K562 (cell line): ENCODE measurements at regions not wholly inside any gene's neighbourhood (a gene's known extent, or its start where the extent isn't known, plus 50 kb on each side); places are given as distances from the start of the nearest gene placed in this dataset.
A peak's percentile ranks its signal among the peaks of the same experiment; 100 is the strongest.

Experiments
- CBX8 ChIP-seq: fragments of 200-600 bp; sonication (generic); IDR thresholded peaks from 2 replicates; pipeline ENCODE4 v1.6.1; 2012; ENCODE audit warnings: borderline replicate concordance, mixed run types, low read depth, mild to moderate bottlenecking, moderate library complexity, mixed read lengths, low read length, control low read depth, inconsistent platforms; ENCODE audit not compliant: poor library complexity, severe bottlenecking; ENCODE audit errors: extremely low read depth
- CREBBP ChIP-seq: IDR thresholded peaks from one replicate; pipeline ENCODE4 v1.6.1; 2012; ENCODE audit warnings: low read depth, mild to moderate bottlenecking, control low read depth, inconsistent platforms, low read length
- ILK ChIP-seq: fragments of 450-650 bp; IDR thresholded peaks from 2 replicates; pipeline ENCODE4 v1.6.1; 2016; ENCODE audit warnings: missing genetic modification characterization, low read depth, mild to moderate bottlenecking, missing compliant biosample characterization, moderate library complexity, borderline replicate concordance
- KHSRP ChIP-seq: fragments of 450-650 bp; IDR thresholded peaks from 2 replicates; pipeline ENCODE4 v1.6.1; 2017
- KLF16 ChIP-seq: IDR thresholded peaks from 2 replicates; pipeline ENCODE4 v1.6.1; 2016; ENCODE audit warnings: antibody characterized with exemption
- MXI1 ChIP-seq: IDR thresholded peaks from 2 replicates; pipeline ENCODE4 v1.6.1; 2011; ENCODE audit warnings: low read depth, mild to moderate bottlenecking, improper control_type of control experiment, low read length
- NONO ChIP-seq, 2 experiments: fragments of 200-400 bp in 1 of 2; fragments of 450-650 bp in 1 of 2; formaldehyde crosslinking in 1 of 2; IDR thresholded peaks; 2 replicates each; pipeline ENCODE4 v1.6.1; 2017; ENCODE audit warnings: low read depth in 2 of 2, mild to moderate bottlenecking in 2 of 2, moderate library complexity in 2 of 2, low read length in 1 of 2
- RBM34 ChIP-seq: fragments of 200-400 bp; formaldehyde crosslinking; IDR thresholded peaks from 2 replicates; pipeline ENCODE4 v1.6.1; 2018; ENCODE audit warnings: low read length, borderline replicate concordance; ENCODE audit not compliant: insufficient read depth
- TFAM ChIP-seq: fragments of 250-450 bp; sonication (Bioruptor Pico); conservative IDR thresholded peaks from 2 replicates; pipeline ENCODE4 v1.5.0; 2021; ENCODE audit warnings: mild to moderate bottlenecking, moderate library complexity
- TOE1 ChIP-seq, 2 experiments: fragments of 450-650 bp in 1 of 2; sonication (generic) in 1 of 2; formaldehyde crosslinking in 1 of 2; IDR thresholded peaks; 2 replicates each; pipeline versions ENCODE4 v1.7.1 to v1.8.0; 2016 to 2022; ENCODE audit warnings: borderline replicate concordance in 2 of 2, mild to moderate bottlenecking in 2 of 2, antibody characterized with exemption in 1 of 2, inconsistent platforms in 1 of 2, low read depth in 1 of 2, missing genetic modification reagents in 1 of 2, moderate library complexity in 1 of 2
- XRCC3 ChIP-seq: fragments of 450-650 bp; IDR thresholded peaks from 2 replicates; pipeline ENCODE4 v1.6.1; 2017; ENCODE audit warnings: mild to moderate bottlenecking, moderate library complexity
- ZBTB8A ChIP-seq: fragments of 450-650 bp; IDR thresholded peaks from 2 replicates; pipeline ENCODE4 v1.6.1; 2018; ENCODE audit warnings: mild to moderate bottlenecking, moderate library complexity; ENCODE audit not compliant: partially characterized antibody
- ZNF146 ChIP-seq: IDR thresholded peaks from one replicate; pipeline ENCODE4 v1.6.1; 2018; ENCODE audit warnings: missing compliant biosample characterization; ENCODE audit not compliant: unreplicated experiment
- ZNF212 ChIP-seq: fragments of 450-650 bp; formaldehyde crosslinking; IDR thresholded peaks from 2 replicates; pipeline ENCODE4 v1.4.0; 2020; ENCODE audit warnings: mild to moderate bottlenecking
- ZNF584 ChIP-seq: fragments of 200-800 bp; sonication (Bioruptor generic); IDR thresholded peaks from 2 replicates; pipeline ENCODE4 v1.6.1; 2016; ENCODE audit warnings: low read depth, mild to moderate bottlenecking, missing genetic modification characterization, missing compliant biosample characterization
- TF ChIP-seq, protein P1 (sequence below): fragments of 450-650 bp; IDR thresholded peaks from 2 replicates; pipeline ENCODE4 v1.6.1; 2017; ENCODE audit warnings: antibody characterized with exemption, mild to moderate bottlenecking
- TF ChIP-seq, protein P2 (sequence below): fragments of 250-450 bp; sonication (Bioruptor Pico); IDR thresholded peaks from 2 replicates; pipeline ENCODE4 v1.8.0; 2022; ENCODE audit warnings: inconsistent platforms
- TF ChIP-seq, protein P3 (sequence below): fragments of 200-800 bp; sonication (Bioruptor generic); IDR thresholded peaks from 2 replicates; pipeline ENCODE4 v1.6.1; 2016; ENCODE audit warnings: missing genetic modification characterization, missing compliant biosample characterization

DNA sequence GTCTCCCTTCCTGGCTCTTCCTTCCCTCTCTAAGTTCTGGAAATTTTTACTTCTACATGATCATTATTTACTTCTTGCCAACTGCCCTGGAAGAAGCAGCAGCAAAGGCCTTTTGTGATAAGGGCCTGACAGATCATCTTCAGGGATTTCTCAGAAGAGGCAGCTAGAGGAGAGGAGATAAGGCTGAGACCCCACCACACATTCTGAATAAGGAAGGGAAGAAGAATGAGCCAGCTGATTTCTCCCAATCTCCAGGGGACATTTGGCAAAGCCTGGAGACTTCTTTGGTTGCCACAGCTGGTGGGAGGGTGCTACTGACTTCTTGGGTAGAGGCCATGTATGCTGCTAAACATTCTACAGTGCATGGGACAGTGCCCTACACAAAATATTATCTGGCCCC lies 122.4 kb upstream of the OR9Q1 start (continued):
- TF ChIP-seq, protein P1, sequence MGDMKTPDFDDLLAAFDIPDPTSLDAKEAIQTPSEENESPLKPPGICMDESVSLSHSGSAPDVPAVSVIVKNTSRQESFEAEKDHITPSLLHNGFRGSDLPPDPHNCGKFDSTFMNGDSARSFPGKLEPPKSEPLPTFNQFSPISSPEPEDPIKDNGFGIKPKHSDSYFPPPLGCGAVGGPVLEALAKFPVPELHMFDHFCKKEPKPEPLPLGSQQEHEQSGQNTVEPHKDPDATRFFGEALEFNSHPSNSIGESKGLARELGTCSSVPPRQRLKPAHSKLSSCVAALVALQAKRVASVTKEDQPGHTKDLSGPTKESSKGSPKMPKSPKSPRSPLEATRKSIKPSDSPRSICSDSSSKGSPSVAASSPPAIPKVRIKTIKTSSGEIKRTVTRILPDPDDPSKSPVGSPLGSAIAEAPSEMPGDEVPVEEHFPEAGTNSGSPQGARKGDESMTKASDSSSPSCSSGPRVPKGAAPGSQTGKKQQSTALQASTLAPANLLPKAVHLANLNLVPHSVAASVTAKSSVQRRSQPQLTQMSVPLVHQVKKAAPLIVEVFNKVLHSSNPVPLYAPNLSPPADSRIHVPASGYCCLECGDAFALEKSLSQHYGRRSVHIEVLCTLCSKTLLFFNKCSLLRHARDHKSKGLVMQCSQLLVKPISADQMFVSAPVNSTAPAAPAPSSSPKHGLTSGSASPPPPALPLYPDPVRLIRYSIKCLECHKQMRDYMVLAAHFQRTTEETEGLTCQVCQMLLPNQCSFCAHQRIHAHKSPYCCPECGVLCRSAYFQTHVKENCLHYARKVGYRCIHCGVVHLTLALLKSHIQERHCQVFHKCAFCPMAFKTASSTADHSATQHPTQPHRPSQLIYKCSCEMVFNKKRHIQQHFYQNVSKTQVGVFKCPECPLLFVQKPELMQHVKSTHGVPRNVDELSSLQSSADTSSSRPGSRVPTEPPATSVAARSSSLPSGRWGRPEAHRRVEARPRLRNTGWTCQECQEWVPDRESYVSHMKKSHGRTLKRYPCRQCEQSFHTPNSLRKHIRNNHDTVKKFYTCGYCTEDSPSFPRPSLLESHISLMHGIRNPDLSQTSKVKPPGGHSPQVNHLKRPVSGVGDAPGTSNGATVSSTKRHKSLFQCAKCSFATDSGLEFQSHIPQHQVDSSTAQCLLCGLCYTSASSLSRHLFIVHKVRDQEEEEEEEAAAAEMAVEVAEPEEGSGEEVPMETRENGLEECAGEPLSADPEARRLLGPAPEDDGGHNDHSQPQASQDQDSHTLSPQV, result no peak
- TF ChIP-seq ZNF146 (no peak), TOE1 (IDR thresholded peaks at IDR 0.05; ENCODE audit: borderline replicate concordance) (no peak), TOE1 (CRISPR knock-in tag; IDR thresholded peaks at IDR 0.05; ENCODE audit: borderline replicate concordance, low read depth) (no peak), CREBBP (no peak), XRCC3 (no peak), ILK (tag) (no peak), KLF16 (peak; percentile 66; the same call in 1 of the 2 replicates), CBX8 (no peak), KHSRP (no peak), TFAM (no peak), RBM34 (no peak), ZBTB8A (no peak), ZNF212 (CRISPR knock-in tag) (no peak), ZNF584 (no peak), NONO (IDR thresholded peaks at IDR 0.05; ENCODE audit: low read depth in 2 of 2, low read length in 1 of 2) (no peak), MXI1 (no peak)
- TF ChIP-seq, protein P2, sequence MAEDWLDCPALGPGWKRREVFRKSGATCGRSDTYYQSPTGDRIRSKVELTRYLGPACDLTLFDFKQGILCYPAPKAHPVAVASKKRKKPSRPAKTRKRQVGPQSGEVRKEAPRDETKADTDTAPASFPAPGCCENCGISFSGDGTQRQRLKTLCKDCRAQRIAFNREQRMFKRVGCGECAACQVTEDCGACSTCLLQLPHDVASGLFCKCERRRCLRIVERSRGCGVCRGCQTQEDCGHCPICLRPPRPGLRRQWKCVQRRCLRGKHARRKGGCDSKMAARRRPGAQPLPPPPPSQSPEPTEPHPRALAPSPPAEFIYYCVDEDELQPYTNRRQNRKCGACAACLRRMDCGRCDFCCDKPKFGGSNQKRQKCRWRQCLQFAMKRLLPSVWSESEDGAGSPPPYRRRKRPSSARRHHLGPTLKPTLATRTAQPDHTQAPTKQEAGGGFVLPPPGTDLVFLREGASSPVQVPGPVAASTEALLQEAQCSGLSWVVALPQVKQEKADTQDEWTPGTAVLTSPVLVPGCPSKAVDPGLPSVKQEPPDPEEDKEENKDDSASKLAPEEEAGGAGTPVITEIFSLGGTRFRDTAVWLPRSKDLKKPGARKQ (CRISPR knock-in tag), result no peak
- TF ChIP-seq, protein P3, sequence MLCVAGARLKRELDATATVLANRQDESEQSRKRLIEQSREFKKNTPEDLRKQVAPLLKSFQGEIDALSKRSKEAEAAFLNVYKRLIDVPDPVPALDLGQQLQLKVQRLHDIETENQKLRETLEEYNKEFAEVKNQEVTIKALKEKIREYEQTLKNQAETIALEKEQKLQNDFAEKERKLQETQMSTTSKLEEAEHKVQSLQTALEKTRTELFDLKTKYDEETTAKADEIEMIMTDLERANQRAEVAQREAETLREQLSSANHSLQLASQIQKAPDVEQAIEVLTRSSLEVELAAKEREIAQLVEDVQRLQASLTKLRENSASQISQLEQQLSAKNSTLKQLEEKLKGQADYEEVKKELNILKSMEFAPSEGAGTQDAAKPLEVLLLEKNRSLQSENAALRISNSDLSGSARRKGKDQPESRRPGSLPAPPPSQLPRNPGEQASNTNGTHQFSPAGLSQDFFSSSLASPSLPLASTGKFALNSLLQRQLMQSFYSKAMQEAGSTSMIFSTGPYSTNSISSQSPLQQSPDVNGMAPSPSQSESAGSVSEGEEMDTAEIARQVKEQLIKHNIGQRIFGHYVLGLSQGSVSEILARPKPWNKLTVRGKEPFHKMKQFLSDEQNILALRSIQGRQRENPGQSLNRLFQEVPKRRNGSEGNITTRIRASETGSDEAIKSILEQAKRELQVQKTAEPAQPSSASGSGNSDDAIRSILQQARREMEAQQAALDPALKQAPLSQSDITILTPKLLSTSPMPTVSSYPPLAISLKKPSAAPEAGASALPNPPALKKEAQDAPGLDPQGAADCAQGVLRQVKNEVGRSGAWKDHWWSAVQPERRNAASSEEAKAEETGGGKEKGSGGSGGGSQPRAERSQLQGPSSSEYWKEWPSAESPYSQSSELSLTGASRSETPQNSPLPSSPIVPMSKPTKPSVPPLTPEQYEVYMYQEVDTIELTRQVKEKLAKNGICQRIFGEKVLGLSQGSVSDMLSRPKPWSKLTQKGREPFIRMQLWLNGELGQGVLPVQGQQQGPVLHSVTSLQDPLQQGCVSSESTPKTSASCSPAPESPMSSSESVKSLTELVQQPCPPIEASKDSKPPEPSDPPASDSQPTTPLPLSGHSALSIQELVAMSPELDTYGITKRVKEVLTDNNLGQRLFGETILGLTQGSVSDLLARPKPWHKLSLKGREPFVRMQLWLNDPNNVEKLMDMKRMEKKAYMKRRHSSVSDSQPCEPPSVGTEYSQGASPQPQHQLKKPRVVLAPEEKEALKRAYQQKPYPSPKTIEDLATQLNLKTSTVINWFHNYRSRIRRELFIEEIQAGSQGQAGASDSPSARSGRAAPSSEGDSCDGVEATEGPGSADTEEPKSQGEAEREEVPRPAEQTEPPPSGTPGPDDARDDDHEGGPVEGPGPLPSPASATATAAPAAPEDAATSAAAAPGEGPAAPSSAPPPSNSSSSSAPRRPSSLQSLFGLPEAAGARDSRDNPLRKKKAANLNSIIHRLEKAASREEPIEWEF (CRISPR knock-in tag), result no peak
